ENCODE measurements at regions not wholly inside any gene's neighbourhood (a gene's known extent, or its start where the extent isn't known, plus 50 kb on each side); places are given as distances from the start of the nearest gene placed in this dataset.

DNA sequence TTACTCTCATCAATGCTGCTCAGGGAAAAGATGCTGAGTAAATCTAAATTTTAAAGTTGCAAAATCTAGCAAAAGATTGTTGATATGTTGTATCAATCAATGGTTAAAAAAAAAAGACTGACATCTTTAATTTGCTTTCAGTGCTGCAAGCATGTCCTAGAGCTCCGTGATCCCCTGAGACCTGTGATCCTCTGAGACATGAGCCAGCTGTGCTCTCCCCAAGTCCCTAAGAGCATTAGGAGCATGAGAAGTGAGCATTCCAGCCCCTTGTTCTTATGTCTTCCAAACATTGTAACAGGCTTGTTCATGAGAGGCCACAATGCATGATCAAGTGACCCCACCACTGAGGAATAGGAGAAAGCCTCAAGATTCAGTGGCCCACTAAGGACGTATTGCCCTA is 116.6 kb downstream of the DAD1 start:
- TF ChIP-seq TOX (CRISPR knock-in tag; IDR thresholded peaks at IDR 0.05; ENCODE audit: borderline replicate concordance): no peak
- TF ChIP-seq, protein P1, sequence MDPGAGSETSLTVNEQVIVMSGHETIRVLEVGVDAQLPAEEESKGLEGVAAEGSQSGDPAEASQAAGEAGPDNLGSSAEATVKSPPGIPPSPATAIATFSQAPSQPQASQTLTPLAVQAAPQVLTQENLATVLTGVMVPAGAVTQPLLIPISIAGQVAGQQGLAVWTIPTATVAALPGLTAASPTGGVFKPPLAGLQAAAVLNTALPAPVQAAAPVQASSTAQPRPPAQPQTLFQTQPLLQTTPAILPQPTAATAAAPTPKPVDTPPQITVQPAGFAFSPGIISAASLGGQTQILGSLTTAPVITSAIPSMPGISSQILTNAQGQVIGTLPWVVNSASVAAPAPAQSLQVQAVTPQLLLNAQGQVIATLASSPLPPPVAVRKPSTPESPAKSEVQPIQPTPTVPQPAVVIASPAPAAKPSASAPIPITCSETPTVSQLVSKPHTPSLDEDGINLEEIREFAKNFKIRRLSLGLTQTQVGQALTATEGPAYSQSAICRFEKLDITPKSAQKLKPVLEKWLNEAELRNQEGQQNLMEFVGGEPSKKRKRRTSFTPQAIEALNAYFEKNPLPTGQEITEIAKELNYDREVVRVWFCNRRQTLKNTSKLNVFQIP (CRISPR knock-in tag; IDR thresholded peaks at IDR 0.05; ENCODE audit: borderline replicate concordance, low read depth): no peak
